H9 (cell line): ENCODE measurements at regions not wholly inside any gene's neighbourhood (a gene's known extent, or its start where the extent isn't known, plus 50 kb on each side); places are given as distances from the start of the nearest gene placed in this dataset.

Experiments used
- DNase-seq: peaks from one replicate; pipeline ENCODE4 v3.0.0-alpha.2; 2017
- H2AFZ ChIP-seq: one replicate; pipeline ENCODE4 v1.6.1; 2013; ENCODE audit warnings: mild to moderate bottlenecking, low read length, control low read depth, moderate library complexity
- H2AK5ac ChIP-seq: 2 replicates; pipeline ENCODE4 v1.6.1; 2013; ENCODE audit warnings: low read length, control low read depth, mixed read lengths; ENCODE audit not compliant: insufficient read length
- H2BK120ac ChIP-seq: one replicate; pipeline ENCODE4 v1.6.1; 2013; ENCODE audit warnings: low read depth, mild to moderate bottlenecking, low read length, control low read depth, inconsistent platforms; ENCODE audit not compliant: poor library complexity, severe bottlenecking
- H2BK12ac ChIP-seq: 2 replicates; pipeline ENCODE4 v1.6.1; 2013; ENCODE audit warnings: low read length, control low read depth, mixed read lengths, low read depth; ENCODE audit not compliant: insufficient read length
- H2BK15ac ChIP-seq: 2 replicates; pipeline ENCODE4 v1.6.1; 2013; ENCODE audit warnings: low read depth, low read length, control low read depth
- H2BK20ac ChIP-seq: one replicate; pipeline ENCODE4 v1.6.1; 2013; ENCODE audit warnings: low read depth, mild to moderate bottlenecking, low read length, control low read depth, inconsistent platforms; ENCODE audit not compliant: poor library complexity, severe bottlenecking
- H2BK5ac ChIP-seq: 2 replicates; pipeline ENCODE4 v1.6.1; 2013; ENCODE audit warnings: low read length, control low read depth, mixed read lengths; ENCODE audit not compliant: insufficient read length
- H3K14ac ChIP-seq: 2 replicates; pipeline ENCODE4 v1.6.1; 2013; ENCODE audit warnings: low read length, control low read depth; ENCODE audit not compliant: insufficient read depth
- H3K18ac ChIP-seq: 2 replicates; pipeline ENCODE4 v1.6.1; 2013; ENCODE audit warnings: low read depth, mild to moderate bottlenecking, mixed read lengths, low read length, control low read depth; ENCODE audit not compliant: insufficient read length
- H3K23ac ChIP-seq: 2 replicates; pipeline ENCODE4 v1.6.1; 2013; ENCODE audit warnings: low read length, control low read depth, mixed read lengths, low read depth; ENCODE audit not compliant: insufficient read length
- H3K23me2 ChIP-seq: 2 replicates; pipeline ENCODE4 v1.6.1; 2013; ENCODE audit warnings: low read depth, mild to moderate bottlenecking, mixed read lengths, low read length, control low read depth; ENCODE audit not compliant: insufficient read length, poor library complexity, severe bottlenecking
- H3K27ac ChIP-seq: 2 replicates; pipeline ENCODE4 v1.5.1; 2013; ENCODE audit warnings: low read length, control low read depth, mixed read lengths, low read depth; ENCODE audit not compliant: insufficient read length
- H3K27me3 ChIP-seq: 2 replicates; pipeline ENCODE4 v1.6.1; 2013; ENCODE audit warnings: low read length, control low read depth, inconsistent platforms; ENCODE audit not compliant: insufficient read depth
- H3K4ac ChIP-seq: 2 replicates; pipeline ENCODE4 v1.6.1; 2013; ENCODE audit warnings: low read depth, mild to moderate bottlenecking, control low read depth, inconsistent platforms, low read length, moderate library complexity
- H3K4me1 ChIP-seq: 2 replicates; pipeline ENCODE4 v1.6.1; 2013; ENCODE audit warnings: low read length, control low read depth, inconsistent platforms; ENCODE audit not compliant: insufficient read depth
- H3K4me2 ChIP-seq: 2 replicates; pipeline ENCODE4 v1.6.1; 2013; ENCODE audit warnings: low read length, control low read depth, mixed read lengths; ENCODE audit not compliant: insufficient read length, insufficient read depth
- H3K56ac ChIP-seq: 2 replicates; pipeline ENCODE4 v1.6.1; 2013; ENCODE audit warnings: low read depth, mild to moderate bottlenecking, mixed read lengths, low read length, control low read depth; ENCODE audit not compliant: insufficient read length
- H3K79me1 ChIP-seq: 2 replicates; pipeline ENCODE4 v1.6.1; 2013; ENCODE audit warnings: low read depth, mild to moderate bottlenecking, moderate library complexity, low read length, control low read depth, inconsistent platforms; ENCODE audit not compliant: insufficient read depth, poor library complexity, severe bottlenecking
- H3K79me2 ChIP-seq: 2 replicates; pipeline ENCODE4 v1.6.1; 2013; ENCODE audit warnings: low read length, control low read depth, inconsistent platforms; ENCODE audit not compliant: insufficient read depth
- H3K9ac ChIP-seq: 2 replicates; pipeline ENCODE4 v1.6.1; 2013; ENCODE audit warnings: low read length, control low read depth, mixed read lengths; ENCODE audit not compliant: insufficient read length; ENCODE audit errors: extremely low read depth
- H3K9me3 ChIP-seq: one replicate; pipeline ENCODE4 v1.6.1; 2013; ENCODE audit warnings: low read depth, low read length, inconsistent platforms; ENCODE audit not compliant: control insufficient read depth
- H3T11ph ChIP-seq: one replicate; pipeline ENCODE4 v1.6.1; 2013; ENCODE audit warnings: mild to moderate bottlenecking, low read length, control low read depth, inconsistent platforms
- H4K20me1 ChIP-seq: one replicate; pipeline ENCODE4 v1.6.1; 2013; ENCODE audit not compliant: control insufficient read depth, insufficient read length, insufficient read depth
- H4K5ac ChIP-seq: 2 replicates; pipeline ENCODE4 v1.6.1; 2013; ENCODE audit warnings: low read depth, mild to moderate bottlenecking, mixed read lengths, low read length, control low read depth; ENCODE audit not compliant: insufficient read length
- H4K8ac ChIP-seq: replicated peaks from 2 replicates; pipeline ENCODE4 v1.6.1; 2013; ENCODE audit warnings: low read length, control low read depth, mixed read lengths, low read depth; ENCODE audit not compliant: insufficient read length
- H4K91ac ChIP-seq: 2 replicates; pipeline ENCODE4 v1.6.1; 2013; ENCODE audit warnings: low read depth, mild to moderate bottlenecking, moderate library complexity, mixed read lengths, low read length, control low read depth; ENCODE audit not compliant: insufficient read length
- H3K27ac Mint-ChIP-seq, 3 experiments: 2 replicates in 2 of 3; 3 replicates in 1 of 3; pipeline ENCODE4 v1.8.0; 2020 to 2021; ENCODE audit warnings: mixed read lengths in 3 of 3, mild to moderate bottlenecking in 1 of 3, moderate library complexity in 1 of 3
- H3K27me3 Mint-ChIP-seq: 2 replicates; pipeline ENCODE4 v1.8.0; 2021; ENCODE audit warnings: low read depth, mild to moderate bottlenecking, moderate library complexity, mixed read lengths
- H3K36me3 Mint-ChIP-seq, 3 experiments: 2 replicates in 2 of 3; 3 replicates in 1 of 3; pipeline ENCODE4 v1.8.0; 2020 to 2021; ENCODE audit warnings: low read depth in 3 of 3, mixed read lengths in 3 of 3; ENCODE audit not compliant: insufficient read depth in 1 of 3
- H3K4me1 Mint-ChIP-seq, 2 experiments: 2 replicates each; pipeline ENCODE4 v1.8.0; 2020; ENCODE audit warnings: mixed read lengths in 2 of 2
- H3K4me3 Mint-ChIP-seq, 2 experiments: 2 replicates in 1 of 2; 3 replicates in 1 of 2; pipeline ENCODE4 v1.8.0; 2020 to 2021; ENCODE audit warnings: mild to moderate bottlenecking in 2 of 2, mixed read lengths in 2 of 2, moderate library complexity in 1 of 2
- H3K9me3 Mint-ChIP-seq, 2 experiments: 2 replicates in 1 of 2; 3 replicates in 1 of 2; pipeline ENCODE4 v1.8.0; 2020; ENCODE audit warnings: mild to moderate bottlenecking in 2 of 2, mixed read lengths in 2 of 2, moderate library complexity in 1 of 2
- CTCF ChIP-seq: fragments of 200-600 bp; sonication (generic); conservative IDR thresholded peaks from 3 replicates; pipeline ENCODE4 v1.8.0; 2021; ENCODE audit warnings: antibody characterized with exemption, mild to moderate bottlenecking
- WGBS: extraction: QIAGEN DNeasy Blood & Tissue Kit; methylation state at CpG from one replicate; pipeline ENCODE4 v1.1.7; 2013; ENCODE audit warnings: missing lambda C conversion rate, low lambda C conversion rate, mixed read lengths; ENCODE audit not compliant: insufficient read length; ENCODE audit errors: extremely low coverage; 5-methylcytosine and 5-hydroxymethylcytosine counted together

- no CpG with 5 or more reads among the region's 2 CpGs for whole genome bisulfite sequencing
- H3K56ac ChIP-seq, result no peak overlapping the region
- H3K9ac ChIP-seq, result no peak overlapping the region
- no peak overlapping the region for H3K27ac ChIP-seq
- no peak overlapping the region for H2BK120ac ChIP-seq
- peaks cover 3 to 34% of the 10 kb centered on the region in 2 experiments; a peak in 4 of 5 replicates for H3K9me3 Mint-ChIP-seq
- no peak overlapping the region for H2BK5ac ChIP-seq
- H2BK12ac ChIP-seq, result no peak overlapping the region
- no peak overlapping the region for H3K23ac ChIP-seq
- peaks cover 23% of the 10 kb centered on the region for H3K9me3 ChIP-seq
- H3K79me1 ChIP-seq, result no peaks in the 10 kb centered on the region
- no peak overlapping the region for H3K4me2 ChIP-seq
- H3K4me3 Mint-ChIP-seq, result no peak overlapping the region
- no peaks in the 10 kb centered on the region for H3K79me2 ChIP-seq
- no peak overlapping the region for H2AFZ ChIP-seq
- no peak overlapping the region for H3K4ac ChIP-seq
- H3K36me3 Mint-ChIP-seq, result no peaks in the 10 kb centered on the region; a peak in 1 of 7 replicates
- no peak overlapping the region for H3T11ph ChIP-seq
- H4K91ac ChIP-seq, result no peak overlapping the region
- H3K4me1 Mint-ChIP-seq, result peaks cover 22 to 32% of the 10 kb centered on the region in 2 experiments
- no peaks in the 10 kb centered on the region for H3K4me1 ChIP-seq
- no peak for DNase-seq
- H2BK20ac ChIP-seq, result no peak overlapping the region
- TF ChIP-seq CTCF, result no peak
- H4K5ac ChIP-seq, result no peak overlapping the region
- no peak overlapping the region for H2AK5ac ChIP-seq
- no peak overlapping the region for H3K18ac ChIP-seq
- H3K23me2 ChIP-seq, result no peaks in the 10 kb centered on the region
- no peak overlapping the region for H3K14ac ChIP-seq
- no peaks in the 10 kb centered on the region; the same call in 1 of the 2 replicates for H3K27me3 Mint-ChIP-seq
- H2BK15ac ChIP-seq, result no peak overlapping the region
- 0 out of 7 replicates have a peak overlapping the region, but pooled peaks of 1 of the 3 experiments have one; percentile 62 for H3K27ac Mint-ChIP-seq
- no peaks in the 10 kb centered on the region for H3K27me3 ChIP-seq
- H4K8ac ChIP-seq, result no peak overlapping the region
- no peaks in the 10 kb centered on the region for H4K20me1 ChIP-seq
Observed at GRCh38 chrX:20663336-20663735, 396.6 kb upstream of the RPS6KA3 start.
